ENCODE measurements at regions not wholly inside any gene's neighbourhood (a gene's known extent, or its start where the extent isn't known, plus 50 kb on each side); places are given as distances from the start of the nearest gene placed in this dataset.

GRCh38 chr3:68176600-68176999, 522.2 kb upstream of the SUCLG2 start:
- Histone ChIP-seq H3K27me3 (no peaks in the 10 kb centered on the region), H3K9me3 (peaks cover 2 to 28% (median 21%) of the 10 kb centered on the region in 4 donors), H3K27ac (no peak overlapping the region), H3K36me3 (no peaks in the 10 kb centered on the region), H3K4me1 (no peaks in the 10 kb centered on the region), H3K4me3 (no peak overlapping the region)
- intact Hi-C loops (cut with DNase I; ENCODE audit: low total_unique reads) = no loop called here
- DNase-seq = no peak
- WGBS, 5 donors = 27 to 60% (median 36%) methylated on average over 1 of the region's 1 CpG
- TF ChIP-seq POLR2A (IDR thresholded peaks at IDR 0.05) = no peak
- no peak for TF ChIP-seq POLR2AphosphoS5 (IDR thresholded peaks at IDR 0.05)
- TF ChIP-seq EP300 (IDR thresholded peaks at IDR 0.05) = no peak
- TF ChIP-seq CTCF (IDR thresholded peaks at IDR 0.05) = no peak

- intact Hi-C loops (cut with DNase I; ENCODE audit: low total_unique reads) = no loop called here
- no peak overlapping the region for H3K27ac ChIP-seq
- 56 to 79% (median 61%) methylated on average over 3 of the region's 3 CpGs for WGBS, 5 donors
Measured at GRCh38 chr3:68173012-68173634, 518.7 kb upstream of the SUCLG2 start.

GRCh38 chr3:68172039-68172438, 517.6 kb upstream of the SUCLG2 start:
- H3K27ac ChIP-seq = no peak overlapping the region
- no peaks in the 10 kb centered on the region for H3K36me3 ChIP-seq
- peaks cover 2 to 46% (median 37%) of the 10 kb centered on the region in 4 donors for H3K9me3 ChIP-seq
- no peak for DNase-seq
- intact Hi-C loops (cut with DNase I; ENCODE audit: low total_unique reads) = no loop called here
- no peak overlapping the region for H3K4me3 ChIP-seq
- TF ChIP-seq POLR2AphosphoS5 (IDR thresholded peaks at IDR 0.05) (no peak), EP300 (IDR thresholded peaks at IDR 0.05) (no peak), CTCF (IDR thresholded peaks at IDR 0.05) (no peak), POLR2A (IDR thresholded peaks at IDR 0.05) (no peak)
- WGBS, 5 donors = 64 to 80% (median 72%) methylated on average over 2 of the region's 2 CpGs
- H3K4me1 ChIP-seq = no peaks in the 10 kb centered on the region
- H3K27me3 ChIP-seq = no peaks in the 10 kb centered on the region

More at GRCh38 chr3:68173012-68173634, 518.7 kb upstream of the SUCLG2 start:
- H3K27me3 ChIP-seq = no peaks in the 10 kb centered on the region
- TF ChIP-seq POLR2A (IDR thresholded peaks at IDR 0.05) = no peak
- TF ChIP-seq CTCF (IDR thresholded peaks at IDR 0.05) = no peak
- TF ChIP-seq EP300 (IDR thresholded peaks at IDR 0.05) = no peak
- TF ChIP-seq POLR2AphosphoS5 (IDR thresholded peaks at IDR 0.05) = no peak
- H3K4me1 ChIP-seq = no peaks in the 10 kb centered on the region
- peaks cover 2 to 46% (median 37%) of the 10 kb centered on the region in 4 donors for H3K9me3 ChIP-seq
- DNase-seq = no peak
- no peak overlapping the region for H3K4me3 ChIP-seq
- H3K36me3 ChIP-seq = no peaks in the 10 kb centered on the region

- intact Hi-C loops (cut with DNase I; ENCODE audit: low total_unique reads) = no loop called here
- no peaks in the 10 kb centered on the region for H3K36me3 ChIP-seq
- TF ChIP-seq EP300 (IDR thresholded peaks at IDR 0.05) (no peak), POLR2AphosphoS5 (IDR thresholded peaks at IDR 0.05) (no peak), POLR2A (IDR thresholded peaks at IDR 0.05) (no peak), CTCF (IDR thresholded peaks at IDR 0.05) (no peak)
- DNase-seq = no peak
- no peak overlapping the region for H3K4me3 ChIP-seq
- H3K4me1 ChIP-seq = no peaks in the 10 kb centered on the region
- H3K27me3 ChIP-seq = no peaks in the 10 kb centered on the region
- WGBS, 5 donors = 24 to 41% (median 27%) methylated on average over 1 of the region's 1 CpG
- H3K27ac ChIP-seq = no peak overlapping the region
- no peaks in the 10 kb centered on the region for H3K9me3 ChIP-seq
Measured at GRCh38 chr3:68163968-68164367, 509.6 kb upstream of the SUCLG2 start.
